ENCODE measurements at regions not wholly inside any gene's neighbourhood (a gene's known extent, or its start where the extent isn't known, plus 50 kb on each side); places are given as distances from the start of the nearest gene placed in this dataset.
"Not testable (repeated sequence)": the region's sequence is repeated elsewhere in the genome, so short reads cannot be mapped to it uniquely, and the experiment has no call there.

- no peaks in the 10 kb centered on the region for H3K9me3 ChIP-seq (ENCODE audit: severe bottlenecking)
- no peak for ATAC-seq (ENCODE audit: low read depth)
Observed at GRCh38 chr6:140718021-140718420, 1343.6 kb upstream of the CITED2 start.

DNA sequence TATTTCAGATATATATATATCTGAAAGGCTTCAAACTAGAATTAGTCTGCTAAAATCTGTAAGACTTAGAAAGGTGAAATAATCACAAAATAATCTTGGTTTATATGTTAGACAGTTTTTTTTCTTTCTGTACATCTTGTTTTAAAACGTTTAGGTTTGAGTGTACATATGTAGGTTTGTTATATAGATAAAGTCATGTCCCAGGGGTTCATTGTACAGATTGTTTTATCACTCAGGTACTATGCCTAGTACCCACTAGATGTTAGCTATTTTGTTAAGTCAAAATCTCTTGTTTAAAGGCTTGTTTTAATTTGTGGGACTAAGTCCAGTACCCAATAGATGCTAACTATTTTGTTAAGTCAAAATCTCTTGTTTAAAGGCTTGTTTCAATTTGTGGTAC, 1339.0 kb upstream of the CITED2 start:
- DNase-seq (ENCODE audit: low spot score), result no peak
- H3K4me1 ChIP-seq (ENCODE audit: insufficient read depth, poor library complexity, severe bottlenecking), result no peaks in the 10 kb centered on the region
- H3K27me3 ChIP-seq (ENCODE audit: insufficient read depth, poor library complexity, severe bottlenecking), result no peaks in the 10 kb centered on the region
- H3K9me3 ChIP-seq (ENCODE audit: severe bottlenecking), result no peaks in the 10 kb centered on the region
- no peak overlapping the region for H3K27ac ChIP-seq (ENCODE audit: poor library complexity, severe bottlenecking)
- H3K36me3 ChIP-seq (ENCODE audit: low read depth), result no peaks in the 10 kb centered on the region
- H3K4me3 ChIP-seq (ENCODE audit: severe bottlenecking), result no peak overlapping the region
- TF ChIP-seq, protein P1, sequence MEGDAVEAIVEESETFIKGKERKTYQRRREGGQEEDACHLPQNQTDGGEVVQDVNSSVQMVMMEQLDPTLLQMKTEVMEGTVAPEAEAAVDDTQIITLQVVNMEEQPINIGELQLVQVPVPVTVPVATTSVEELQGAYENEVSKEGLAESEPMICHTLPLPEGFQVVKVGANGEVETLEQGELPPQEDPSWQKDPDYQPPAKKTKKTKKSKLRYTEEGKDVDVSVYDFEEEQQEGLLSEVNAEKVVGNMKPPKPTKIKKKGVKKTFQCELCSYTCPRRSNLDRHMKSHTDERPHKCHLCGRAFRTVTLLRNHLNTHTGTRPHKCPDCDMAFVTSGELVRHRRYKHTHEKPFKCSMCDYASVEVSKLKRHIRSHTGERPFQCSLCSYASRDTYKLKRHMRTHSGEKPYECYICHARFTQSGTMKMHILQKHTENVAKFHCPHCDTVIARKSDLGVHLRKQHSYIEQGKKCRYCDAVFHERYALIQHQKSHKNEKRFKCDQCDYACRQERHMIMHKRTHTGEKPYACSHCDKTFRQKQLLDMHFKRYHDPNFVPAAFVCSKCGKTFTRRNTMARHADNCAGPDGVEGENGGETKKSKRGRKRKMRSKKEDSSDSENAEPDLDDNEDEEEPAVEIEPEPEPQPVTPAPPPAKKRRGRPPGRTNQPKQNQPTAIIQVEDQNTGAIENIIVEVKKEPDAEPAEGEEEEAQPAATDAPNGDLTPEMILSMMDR (IDR thresholded peaks at IDR 0.05; ENCODE audit: poor library complexity, severe bottlenecking), result no peak
- ATAC-seq (ENCODE audit: low read depth), result no peak

More at GRCh38 chr6:140718021-140718420, 1343.6 kb upstream of the CITED2 start:
- Histone ChIP-seq H3K27ac (ENCODE audit: poor library complexity, severe bottlenecking) (no peak overlapping the region), H3K27me3 (ENCODE audit: insufficient read depth, poor library complexity, severe bottlenecking) (no peaks in the 10 kb centered on the region), H3K36me3 (ENCODE audit: low read depth) (no peaks in the 10 kb centered on the region), H3K4me1 (ENCODE audit: insufficient read depth, poor library complexity, severe bottlenecking) (no peaks in the 10 kb centered on the region), H3K4me3 (ENCODE audit: severe bottlenecking) (no peak overlapping the region)
- TF ChIP-seq, protein P1 (IDR thresholded peaks at IDR 0.05; ENCODE audit: poor library complexity, severe bottlenecking), result no peak
- no peak for DNase-seq (ENCODE audit: low spot score)

GRCh38 chr6:140711019-140711613, 1336.7 kb upstream of the CITED2 start:
- TF ChIP-seq, protein P1 (IDR thresholded peaks at IDR 0.05; ENCODE audit: poor library complexity, severe bottlenecking), result no peak
- ATAC-seq (ENCODE audit: low read depth), result no peak
- Histone ChIP-seq H3K9me3 (ENCODE audit: severe bottlenecking) (no peaks in the 10 kb centered on the region), H3K4me3 (ENCODE audit: severe bottlenecking) (no peak overlapping the region), H3K27ac (ENCODE audit: poor library complexity, severe bottlenecking) (no peak overlapping the region), H3K36me3 (ENCODE audit: low read depth) (no peaks in the 10 kb centered on the region), H3K27me3 (ENCODE audit: insufficient read depth, poor library complexity, severe bottlenecking) (no peaks in the 10 kb centered on the region), H3K4me1 (ENCODE audit: insufficient read depth, poor library complexity, severe bottlenecking) (no peaks in the 10 kb centered on the region)
- DNase-seq (ENCODE audit: low spot score), result no peak

GRCh38 chr6:140708441-140708840, 1334.0 kb upstream of the CITED2 start:
- H3K4me3 ChIP-seq (ENCODE audit: severe bottlenecking), result no peak overlapping the region
- H3K27ac ChIP-seq (ENCODE audit: poor library complexity, severe bottlenecking), result no peak overlapping the region
- no peaks in the 10 kb centered on the region for H3K27me3 ChIP-seq (ENCODE audit: insufficient read depth, poor library complexity, severe bottlenecking)
- DNase-seq (ENCODE audit: low spot score) (no peak), ATAC-seq (ENCODE audit: low read depth) (no peak)
- H3K36me3 ChIP-seq (ENCODE audit: low read depth), result no peaks in the 10 kb centered on the region
- TF ChIP-seq, protein P1 (IDR thresholded peaks at IDR 0.05; ENCODE audit: poor library complexity, severe bottlenecking), result no peak
- H3K4me1 ChIP-seq (ENCODE audit: insufficient read depth, poor library complexity, severe bottlenecking), result no peaks in the 10 kb centered on the region
- no peaks in the 10 kb centered on the region for H3K9me3 ChIP-seq (ENCODE audit: severe bottlenecking)

DNA sequence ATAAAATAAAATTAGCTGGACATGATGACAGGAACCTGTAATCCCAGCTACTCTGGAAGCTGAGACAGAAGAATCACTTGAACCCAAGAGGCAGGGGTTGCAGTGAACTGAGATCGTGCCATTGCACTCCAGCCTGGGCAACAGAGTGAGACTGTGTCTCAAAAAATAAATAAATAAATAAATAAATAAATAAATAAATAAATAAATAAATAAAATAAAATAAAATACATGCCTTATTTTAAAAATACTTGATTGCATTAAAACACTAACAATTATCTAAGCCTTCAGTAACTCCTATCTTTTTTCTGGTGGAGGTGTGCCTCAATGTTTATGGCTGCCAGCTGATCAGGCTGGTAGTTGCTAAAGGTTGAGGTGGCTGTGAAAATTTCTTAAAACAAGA, 1329.6 kb upstream of the CITED2 start:
- H3K27ac ChIP-seq (ENCODE audit: poor library complexity, severe bottlenecking); ATAC-seq (ENCODE audit: low read depth); DNase-seq (ENCODE audit: low spot score); H3K9me3 ChIP-seq (ENCODE audit: severe bottlenecking); H3K36me3 ChIP-seq (ENCODE audit: low read depth); H3K4me1 ChIP-seq (ENCODE audit: insufficient read depth, poor library complexity, severe bottlenecking); H3K4me3 ChIP-seq (ENCODE audit: severe bottlenecking); H3K27me3 ChIP-seq (ENCODE audit: insufficient read depth, poor library complexity, severe bottlenecking): not testable (repeated sequence)

Data from RWPE2 (cell line).